GM23338 (cell line): ENCODE measurements at regions not wholly inside any gene's neighbourhood (a gene's known extent, or its start where the extent isn't known, plus 50 kb on each side); places are given as distances from the start of the nearest gene placed in this dataset.

Source experiments
- ATAC-seq: fragments of 200-7000 bp; cut with Tn5 transposase; 3 replicates; pipeline ENCODE4 v1.9.1; 2020
- DNase-seq: peaks from one replicate; pipeline ENCODE4 v3.0.0-alpha.2; 2015; ENCODE audit warnings: low spot score
- H2AFZ ChIP-seq: fragments of 200-600 bp; sonication (generic); 2 replicates; pipeline ENCODE4 v1.8.0; 2016; ENCODE audit warnings: antibody characterized with exemption, mild to moderate bottlenecking, moderate library complexity
- H3F3A ChIP-seq: fragments of 200-600 bp; sonication (generic); replicated peaks from 2 replicates; pipeline ENCODE4 v1.8.0; 2017; ENCODE audit warnings: antibody characterized with exemption, mixed run types, low read depth
- H3K27ac ChIP-seq: fragments of 200-600 bp; sonication (generic); 2 replicates; pipeline ENCODE4 v1.6.1; 2016; ENCODE audit warnings: low read depth
- H3K27me3 ChIP-seq: fragments of 200-600 bp; sonication (generic); 2 replicates; pipeline ENCODE4 v1.8.0; 2016; ENCODE audit warnings: mild to moderate bottlenecking, mixed run types, moderate library complexity; ENCODE audit not compliant: insufficient read depth
- H3K36me3 ChIP-seq: fragments of 200-600 bp; sonication (generic); 2 replicates; pipeline ENCODE4 v1.8.0; 2016; ENCODE audit warnings: mild to moderate bottlenecking; ENCODE audit not compliant: insufficient read depth
- H3K4me1 ChIP-seq: fragments of 200-600 bp; sonication (generic); 2 replicates; pipeline ENCODE4 v1.8.0; 2016; ENCODE audit warnings: mild to moderate bottlenecking, moderate library complexity; ENCODE audit not compliant: insufficient read depth
- H3K4me2 ChIP-seq: fragments of 200-600 bp; sonication (generic); 2 replicates; pipeline ENCODE4 v1.7.1; 2017; ENCODE audit warnings: mixed run types
- H3K4me3 ChIP-seq: fragments of 200-600 bp; sonication (generic); 2 replicates; pipeline ENCODE4 v1.6.1; 2016; ENCODE audit warnings: mixed run types
- H3K79me2 ChIP-seq: fragments of 200-600 bp; sonication (generic); replicated peaks from 2 replicates; pipeline ENCODE4 v1.8.0; 2017; ENCODE audit warnings: mild to moderate bottlenecking; ENCODE audit not compliant: insufficient read depth
- H3K9me2 ChIP-seq: fragments of 200-600 bp; sonication (generic); 2 replicates; pipeline ENCODE4 v1.8.0; 2017; ENCODE audit not compliant: insufficient read depth
- H4K20me1 ChIP-seq: fragments of 200-600 bp; sonication (generic); replicated peaks from 2 replicates; pipeline ENCODE4 v1.8.0; 2017; ENCODE audit warnings: mild to moderate bottlenecking; ENCODE audit not compliant: insufficient read depth
- H3K27ac Mint-ChIP-seq: 2 replicates; pipeline ENCODE4 v1.8.0; 2020; ENCODE audit warnings: inconsistent platforms, mild to moderate bottlenecking, moderate library complexity, mixed read lengths
- H3K27me3 Mint-ChIP-seq: 3 replicates; pipeline ENCODE4 v1.8.0; 2022; ENCODE audit warnings: low read depth, mild to moderate bottlenecking, moderate library complexity, mixed read lengths, inconsistent platforms; ENCODE audit not compliant: insufficient read depth, poor library complexity
- H3K36me3 Mint-ChIP-seq: 3 replicates; pipeline ENCODE4 v1.8.0; 2021; ENCODE audit warnings: low read depth, mild to moderate bottlenecking, inconsistent platforms, moderate library complexity, mixed read lengths
- H3K4me1 Mint-ChIP-seq: 3 replicates; pipeline ENCODE4 v1.8.0; 2020; ENCODE audit warnings: mild to moderate bottlenecking, inconsistent platforms, mixed read lengths
- H3K4me3 Mint-ChIP-seq: 3 replicates; pipeline ENCODE4 v1.8.0; 2021; ENCODE audit warnings: moderate library complexity, mild to moderate bottlenecking, inconsistent platforms, mixed read lengths
- H3K9me3 Mint-ChIP-seq: 3 replicates; pipeline ENCODE4 v1.8.0; 2020; ENCODE audit warnings: moderate library complexity, mild to moderate bottlenecking, inconsistent platforms, mixed read lengths
- CREB1 ChIP-seq: fragments of 250-450 bp; sonication (Bioruptor Pico); IDR thresholded peaks from 2 replicates; pipeline ENCODE4 v1.5.0; 2020; ENCODE audit warnings: low read depth, mild to moderate bottlenecking, moderate library complexity
- ETS1 ChIP-seq: IDR thresholded peaks from 2 replicates; pipeline ENCODE4 v1.6.1; 2016; ENCODE audit warnings: antibody characterized with exemption
- EZH2 ChIP-seq: fragments of 200-600 bp; sonication (generic); IDR thresholded peaks from one replicate; pipeline ENCODE4 v1.8.0; 2017; ENCODE audit warnings: antibody characterized with exemption, mild to moderate bottlenecking, low read depth; ENCODE audit not compliant: unreplicated experiment
- EZH2phosphoT487 ChIP-seq: fragments of 200-600 bp; sonication (generic); IDR thresholded peaks from one replicate; pipeline ENCODE4 v1.8.1; 2018; ENCODE audit warnings: antibody characterized with exemption; ENCODE audit not compliant: unreplicated experiment
- JUNB ChIP-seq: IDR thresholded peaks from one replicate; pipeline ENCODE4 v1.6.1; 2016; ENCODE audit warnings: antibody characterized with exemption; ENCODE audit not compliant: unreplicated experiment
- POLR2AphosphoS5 ChIP-seq: IDR thresholded peaks from 2 replicates; pipeline ENCODE4 v1.6.1; 2016; ENCODE audit warnings: antibody characterized with exemption, low read depth
- STAT1 ChIP-seq: IDR thresholded peaks from one replicate; pipeline ENCODE4 v1.6.1; 2016; ENCODE audit warnings: antibody characterized with exemption; ENCODE audit not compliant: unreplicated experiment
- ZNF114 ChIP-seq: fragments of 250-450 bp; sonication (Bioruptor Pico); IDR thresholded peaks from 2 replicates; pipeline ENCODE4 v1.5.0; 2020; ENCODE audit warnings: mild to moderate bottlenecking, moderate library complexity
- ZNF331 ChIP-seq: fragments of 250-450 bp; sonication (Bioruptor Pico); IDR thresholded peaks from 2 replicates; pipeline ENCODE4 v1.5.0; 2020; ENCODE audit warnings: low read depth, mild to moderate bottlenecking, moderate library complexity
- ZNF462 ChIP-seq: fragments of 250-450 bp; sonication (Bioruptor Pico); IDR thresholded peaks from 2 replicates; pipeline ENCODE4 v1.5.0; 2020; ENCODE audit warnings: mild to moderate bottlenecking, moderate library complexity

- H3K4me1 ChIP-seq, result peaks cover 10% of the 10 kb centered on the region; the same call in 1 of the 2 replicates
- Mint-ChIP-seq H3K4me3 (no peak overlapping the region), H3K27ac (no peak overlapping the region), H3K27me3 (no peaks in the 10 kb centered on the region), H3K4me1 (peaks cover 4% of the 10 kb centered on the region; the same call in 1 of the 3 replicates), H3K36me3 (no peaks in the 10 kb centered on the region), H3K9me3 (no peaks in the 10 kb centered on the region)
- H3K4me3 ChIP-seq, result no peak overlapping the region
- no peaks in the 10 kb centered on the region for H3K36me3 ChIP-seq
- no peak for ATAC-seq
- H2AFZ ChIP-seq, result no peak overlapping the region
- no peaks in the 10 kb centered on the region for H4K20me1 ChIP-seq
- H3F3A ChIP-seq, result no peaks in the 10 kb centered on the region
- H3K27me3 ChIP-seq, result no peaks in the 10 kb centered on the region
- H3K27ac ChIP-seq, result no peak overlapping the region
- no peaks in the 10 kb centered on the region for H3K79me2 ChIP-seq
- H3K4me2 ChIP-seq, result no peak overlapping the region
- DNase-seq, result no peak
- TF ChIP-seq ZNF114 (CRISPR knock-in tag), result no peak
- no peak for TF ChIP-seq STAT1
- TF ChIP-seq POLR2AphosphoS5, result no peak
- no peak for TF ChIP-seq EZH2phosphoT487
- TF ChIP-seq JUNB, result no peak
- TF ChIP-seq CREB1 (CRISPR knock-in tag), result no peak
- TF ChIP-seq ZNF331 (CRISPR knock-in tag), result no peak
- H3K9me2 ChIP-seq, result peaks cover 2% of the 10 kb centered on the region; the same call in 1 of the 2 replicates
These were observed 372.8 kb upstream of the CCDC179 start for GRCh38 chr11:23233075-23233474.

- DNase-seq, result no peak
- no peak for ATAC-seq
- no peaks in the 10 kb centered on the region for H3K79me2 ChIP-seq
- no peaks in the 10 kb centered on the region for H3K36me3 ChIP-seq
- no peaks in the 10 kb centered on the region for H4K20me1 ChIP-seq
- no peaks in the 10 kb centered on the region for H3K27me3 Mint-ChIP-seq
- H3K4me1 Mint-ChIP-seq, result peaks cover 2% of the 10 kb centered on the region; the same call in 1 of the 3 replicates
- peaks cover 4% of the 10 kb centered on the region; the same call in 1 of the 2 replicates for H3K4me1 ChIP-seq
- H3K27ac Mint-ChIP-seq, result no peak overlapping the region
- H3K4me3 ChIP-seq, result no peak overlapping the region
- no peaks in the 10 kb centered on the region for H3K27me3 ChIP-seq
- no peak overlapping the region for H3K4me3 Mint-ChIP-seq
- H2AFZ ChIP-seq, result no peak overlapping the region
- H3F3A ChIP-seq, result no peaks in the 10 kb centered on the region
- no peaks in the 10 kb centered on the region for H3K9me2 ChIP-seq
- H3K36me3 Mint-ChIP-seq, result no peaks in the 10 kb centered on the region
- no peaks in the 10 kb centered on the region for H3K9me3 Mint-ChIP-seq
- H3K4me2 ChIP-seq, result no peak overlapping the region
- no peak overlapping the region for H3K27ac ChIP-seq
- TF ChIP-seq CREB1 (CRISPR knock-in tag), result no peak
- no peak for TF ChIP-seq EZH2phosphoT487
- no peak for TF ChIP-seq STAT1
- no peak for TF ChIP-seq ZNF114 (CRISPR knock-in tag)
- no peak for TF ChIP-seq EZH2
- no peak for TF ChIP-seq ETS1
- no peak for TF ChIP-seq ZNF331 (CRISPR knock-in tag)
- no peak for TF ChIP-seq JUNB
- no peak for TF ChIP-seq ZNF462 (CRISPR knock-in tag)
- TF ChIP-seq POLR2AphosphoS5, result no peak
These were observed 376.7 kb upstream of the CCDC179 start for GRCh38 chr11:23236826-23237555.
